Sigmoid colon (tissue), 6 donors: ENCODE measurements at regions not wholly inside any gene's neighbourhood (a gene's known extent, or its start where the extent isn't known, plus 50 kb on each side); places are given as distances from the start of the nearest gene placed in this dataset.

Source experiments
- DNase-seq: peaks from one replicate; pipeline ENCODE4 v3.0.0-alpha.2; 2019
- H3K27ac ChIP-seq, 4 donors: fragments of 200-600 bp; sonication (generic); one replicate each; pipeline ENCODE4 v1.5.1; 2016 to 2019; ENCODE audit warnings: mild to moderate bottlenecking in 1 of 4
- H3K27me3 ChIP-seq, 3 donors: fragments of 200-600 bp; sonication (generic); one replicate each; pipeline ENCODE4 v1.5.1; 2019; ENCODE audit warnings: mild to moderate bottlenecking in 1 of 3
- H3K36me3 ChIP-seq, 4 donors: fragments of 200-600 bp; sonication (generic); one replicate each; pipeline ENCODE4 v1.5.1; 2016 to 2019
- H3K4me1 ChIP-seq, 4 donors: fragments of 200-600 bp; sonication (generic); one replicate each; pipeline ENCODE4 v1.5.1; 2017 to 2019
- H3K4me3 ChIP-seq, 4 donors: fragments of 200-600 bp; sonication (generic); one replicate each; pipeline ENCODE4 v1.5.1; 2017 to 2019; ENCODE audit warnings: mild to moderate bottlenecking in 2 of 4, moderate library complexity in 1 of 4
- H3K9me3 ChIP-seq, 4 donors: fragments of 200-600 bp in 3 of 4; sonication (generic) in 3 of 4; one replicate each; pipeline versions ENCODE4 v1.5.1 to v1.6.1; 2013 to 2019
- CTCF ChIP-seq, 4 experiments: fragments of 450-650 bp in 3 of 4; fragments of 200-600 bp in 1 of 4; IDR thresholded peaks; one replicate each; pipeline ENCODE4 v1.5.1; 2016 to 2019; ENCODE audit warnings: antibody characterized with exemption in 4 of 4, mild to moderate bottlenecking in 3 of 4, moderate library complexity in 2 of 4
- EP300 ChIP-seq, 4 donors: sonication (generic); formaldehyde crosslinking; IDR thresholded peaks; one replicate each; pipeline ENCODE4 v1.6.1; 2017; ENCODE audit warnings: antibody characterized with exemption in 4 of 4
- POLR2A ChIP-seq, 2 donors: fragments of 450-650 bp; IDR thresholded peaks; one replicate each; pipeline ENCODE4 v1.6.1; 2016; ENCODE audit warnings: antibody characterized with exemption in 2 of 2, mild to moderate bottlenecking in 2 of 2, moderate library complexity in 2 of 2
- POLR2AphosphoS5 ChIP-seq, 4 donors: sonication (generic); formaldehyde crosslinking; IDR thresholded peaks; one replicate each; pipeline ENCODE4 v1.6.1; 2017; ENCODE audit warnings: antibody characterized with exemption in 4 of 4
- WGBS, 2 donors: extraction: QIAGEN DNeasy Blood & Tissue Kit; methylation state at CpG; one replicate each; pipeline ENCODE4 v1.1.7; 2013; 5-methylcytosine and 5-hydroxymethylcytosine counted together
- intact Hi-C: fragments of 100-400 bp; cut with DNase I; formaldehyde crosslinking; loops from one replicate; pipeline ENCODE4 v1.15.1; 2023
- donor health status: healthy with polysubstance abuse.
- donor health status: healthy.

GRCh38 chr6:9862603-9863167, 552.2 kb downstream of the TFAP2A start:
- intact Hi-C loops, result no loop called here
- Histone ChIP-seq H3K27ac (no peak overlapping the region), H3K36me3 (no peaks in the 10 kb centered on the region), H3K9me3 (peaks cover 0 to 11% (median 0%) of the 10 kb centered on the region in 4 donors), H3K27me3 (no peaks in the 10 kb centered on the region), H3K4me1 (no peaks in the 10 kb centered on the region), H3K4me3 (no peak overlapping the region)
- no peak for DNase-seq
- no peak for TF ChIP-seq POLR2AphosphoS5 (IDR thresholded peaks at IDR 0.05)
- no peak for TF ChIP-seq CTCF (IDR thresholded peaks at IDR 0.05)
- TF ChIP-seq POLR2A (IDR thresholded peaks at IDR 0.05), result no peak
- TF ChIP-seq EP300 (IDR thresholded peaks at IDR 0.05), result no peak
- 85 to 90% methylated on average over 2 of the region's 2 CpGs for WGBS, 2 donors

GRCh38 chr6:9851541-9852380, 563.1 kb downstream of the TFAP2A start:
- Histone ChIP-seq H3K27ac (no peak overlapping the region), H3K4me3 (no peak overlapping the region), H3K36me3 (no peaks in the 10 kb centered on the region), H3K27me3 (no peaks in the 10 kb centered on the region), H3K9me3 (peaks cover 0 to 24% (median 2%) of the 10 kb centered on the region in 4 donors), H3K4me1 (no peaks in the 10 kb centered on the region)
- 77 to 81% methylated on average over 9 of the region's 9 CpGs for WGBS, 2 donors
- TF ChIP-seq EP300 (IDR thresholded peaks at IDR 0.05) (no peak), POLR2AphosphoS5 (IDR thresholded peaks at IDR 0.05) (no peak), POLR2A (IDR thresholded peaks at IDR 0.05) (no peak), CTCF (IDR thresholded peaks at IDR 0.05) (no peak)
- intact Hi-C loops, result no loop called here
- no peak for DNase-seq

- TF ChIP-seq POLR2AphosphoS5 (IDR thresholded peaks at IDR 0.05), result no peak
- peaks cover 0 to 27% (median 5%) of the 10 kb centered on the region in 4 donors for H3K9me3 ChIP-seq
- intact Hi-C loops, result no loop called here
- H3K27me3 ChIP-seq, result no peaks in the 10 kb centered on the region
- H3K4me1 ChIP-seq, result no peaks in the 10 kb centered on the region
- WGBS, 2 donors, result 48 to 50% methylated on average over 2 of the region's 2 CpGs
- H3K36me3 ChIP-seq, result no peaks in the 10 kb centered on the region
- no peak overlapping the region for H3K27ac ChIP-seq
- no peak for DNase-seq
- H3K4me3 ChIP-seq, result no peak overlapping the region
Measured at GRCh38 chr6:9851006-9851405, 563.9 kb downstream of the TFAP2A start.

GRCh38 chr6:9848094-9848493, 566.8 kb downstream of the TFAP2A start:
- 39 to 73% methylated on average over 1 of the region's 1 CpG for WGBS, 2 donors
- H3K36me3 ChIP-seq, result no peaks in the 10 kb centered on the region
- no peak overlapping the region for H3K27ac ChIP-seq
- intact Hi-C loops, result no loop called here
- TF ChIP-seq CTCF (IDR thresholded peaks at IDR 0.05), result no peak
- no peak for TF ChIP-seq POLR2A (IDR thresholded peaks at IDR 0.05)
- TF ChIP-seq EP300 (IDR thresholded peaks at IDR 0.05), result no peak
- no peak for TF ChIP-seq POLR2AphosphoS5 (IDR thresholded peaks at IDR 0.05)
- no peaks in the 10 kb centered on the region for H3K27me3 ChIP-seq
- DNase-seq, result no peak
- no peaks in the 10 kb centered on the region for H3K4me1 ChIP-seq
- no peak overlapping the region for H3K4me3 ChIP-seq
- H3K9me3 ChIP-seq, result peaks cover 0 to 26% (median 7%) of the 10 kb centered on the region in 4 donors

GRCh38 chr6:9841886-9842725, 572.8 kb downstream of the TFAP2A start:
- Histone ChIP-seq H3K27me3 (no peaks in the 10 kb centered on the region), H3K27ac (no peak overlapping the region), H3K4me1 (no peaks in the 10 kb centered on the region), H3K4me3 (no peak overlapping the region), H3K9me3 (peaks cover 0 to 14% (median 3%) of the 10 kb centered on the region in 4 donors), H3K36me3 (no peaks in the 10 kb centered on the region)
- no peak for TF ChIP-seq EP300 (IDR thresholded peaks at IDR 0.05)
- no peak for TF ChIP-seq CTCF (IDR thresholded peaks at IDR 0.05)
- no peak for TF ChIP-seq POLR2AphosphoS5 (IDR thresholded peaks at IDR 0.05)
- no peak for TF ChIP-seq POLR2A (IDR thresholded peaks at IDR 0.05)
- WGBS, 2 donors, result 46% methylated on average over 9 of the region's 9 CpGs
- intact Hi-C loops, result no loop called here
- DNase-seq, result no peak
